HepG2 (cell line): ENCODE measurements at regions not wholly inside any gene's neighbourhood (a gene's known extent, or its start where the extent isn't known, plus 50 kb on each side); places are given as distances from the start of the nearest gene placed in this dataset.

Source experiments
- ATAC-seq: fragments of 200-7000 bp; cut with Tn5 transposase; 3 replicates; pipeline ENCODE4 v1.9.1; 2020; ENCODE audit warnings: mild to moderate bottlenecking, moderate library complexity
- BruUV-seq: library from RNA; stranded (reverse); fragments of 400-500 nt; replicated peaks from 2 replicates; lab custom pipeline; 2021; lab: Mats Ljungman, UMichigan
- CTCF ChIA-PET: fragments of 300-600 bp; formaldehyde crosslinking; extraction: SDS; loops from one replicate; lab custom pipeline; 2021; ENCODE audit warnings: low total read pairs, inconsistent platforms, low intra/inter-chr PET ratio; lab: Yijun Ruan, JAX
- POLR2A ChIA-PET: fragments of 350-600 bp; sonication (Branson Sonifier 250); formaldehyde crosslinking; loops from one replicate; lab custom pipeline; 2020; ENCODE audit warnings: antibody characterized with exemption, inconsistent platforms; lab: Yijun Ruan, JAX
- DNase-seq: peaks from one replicate; pipeline ENCODE4 v3.0.0-alpha.2; 2015; ENCODE audit warnings: low spot score
- FAIRE-seq: peaks from 3 replicates; lab custom pipeline; 2011; peaks lifted over from hg19 to GRCh38; lab: Jason Lieb, UNC
- H2AFZ ChIP-seq: one replicate; pipeline ENCODE4 v1.6.1; 2011; ENCODE audit warnings: low read length, inconsistent platforms
- H3K27ac ChIP-seq: fragments of 300-600 bp; 3 replicates; pipeline ENCODE4 v1.8.0; 2011; ENCODE audit warnings: mixed run types, mild to moderate bottlenecking, mixed read lengths, low read length, inconsistent platforms; ENCODE audit not compliant: insufficient read depth; ENCODE audit errors: extremely low read length
- H3K27me3 ChIP-seq, 2 experiments: fragments of 200-600 bp in 1 of 2; 2 replicates in 1 of 2; 3 replicates in 1 of 2; pipeline versions ENCODE4 v1.6.0 to v1.8.0; 2011; ENCODE audit warnings: low read length in 2 of 2, mild to moderate bottlenecking in 2 of 2, moderate library complexity in 2 of 2, inconsistent platforms in 1 of 2; ENCODE audit not compliant: insufficient read depth in 2 of 2, control insufficient read depth in 1 of 2
- H3K36me3 ChIP-seq, 2 experiments: fragments of 200-600 bp in 1 of 2; replicated peaks in 1 of 2; 2 replicates in 1 of 2; 3 replicates in 1 of 2; pipeline versions ENCODE4 v1.5.1 to v1.8.0; 2011; ENCODE audit warnings: low read length in 2 of 2, inconsistent platforms in 1 of 2; ENCODE audit not compliant: insufficient read depth in 2 of 2, control insufficient read depth in 1 of 2
- H3K4me1 ChIP-seq: 2 replicates; pipeline ENCODE4 v1.5.1; 2012; ENCODE audit warnings: low read length, inconsistent platforms; ENCODE audit not compliant: insufficient read depth
- H3K4me2 ChIP-seq: 2 replicates; pipeline ENCODE4 v1.6.0; 2011; ENCODE audit warnings: low read depth, low read length, inconsistent platforms
- H3K4me3 ChIP-seq, 3 experiments: fragments of 200-600 bp in 1 of 3; sonication (generic), shearing (Covaris generic) in 1 of 3; replicated peaks in 1 of 3; 2 replicates each; pipeline ENCODE4 v1.5.1; 2011 to 2016; ENCODE audit warnings: low read length in 3 of 3, inconsistent platforms in 2 of 3, low read depth in 2 of 3, mild to moderate bottlenecking in 2 of 3, control low read depth in 1 of 3, mixed read lengths in 1 of 3; ENCODE audit not compliant: insufficient read depth in 1 of 3
- H3K79me2 ChIP-seq: one replicate; pipeline ENCODE4 v1.6.1; 2011; ENCODE audit warnings: low read length, inconsistent platforms; ENCODE audit not compliant: insufficient read depth
- H3K9ac ChIP-seq: 2 replicates; pipeline ENCODE4 v1.6.0; 2011; ENCODE audit warnings: mild to moderate bottlenecking, low read depth, low read length, inconsistent platforms; ENCODE audit not compliant: insufficient read depth
- H3K9me3 ChIP-seq: 2 replicates; pipeline ENCODE4 v1.5.1; 2012; ENCODE audit warnings: mild to moderate bottlenecking, low read length
- H4K20me1 ChIP-seq: 2 replicates; pipeline ENCODE4 v1.6.0; 2011; ENCODE audit warnings: inconsistent platforms, mild to moderate bottlenecking, low read length, moderate library complexity; ENCODE audit not compliant: insufficient read depth
- ARNTL ChIP-seq: sonication (generic); formaldehyde crosslinking; IDR thresholded peaks from 2 replicates; pipeline ENCODE4 v1.4.0; 2020; ENCODE audit warnings: mild to moderate bottlenecking, missing genetic modification reagents
- GLMP ChIP-seq: sonication (generic); formaldehyde crosslinking; IDR thresholded peaks from 2 replicates; pipeline ENCODE4 v1.9.0; 2021; ENCODE audit warnings: missing genetic modification reagents, mild to moderate bottlenecking, borderline replicate concordance
- JDP2 ChIP-seq: sonication (generic); formaldehyde crosslinking; IDR thresholded peaks from 2 replicates; pipeline ENCODE4 v1.8.1; 2022; ENCODE audit warnings: missing genetic modification reagents, borderline replicate concordance
- MLXIP ChIP-seq: sonication (generic); formaldehyde crosslinking; IDR thresholded peaks from 2 replicates; pipeline ENCODE4 v1.9.0; 2021; ENCODE audit warnings: missing genetic modification reagents, borderline replicate concordance
- ZFAT ChIP-seq: sonication (generic); formaldehyde crosslinking; conservative IDR thresholded peaks from 2 replicates; pipeline ENCODE4 v1.8.1; 2023; ENCODE audit warnings: missing genetic modification reagents, inconsistent platforms
- ZNF253 ChIP-seq: sonication (generic); formaldehyde crosslinking; IDR thresholded peaks from 2 replicates; pipeline ENCODE4 v1.8.0; 2022; ENCODE audit warnings: mild to moderate bottlenecking, missing genetic modification reagents, borderline replicate concordance
- ZNF331 ChIP-seq: sonication (generic); formaldehyde crosslinking; IDR thresholded peaks from 2 replicates; pipeline ENCODE4 v1.4.0; 2020; ENCODE audit warnings: missing genetic modification reagents
- ZNF343 ChIP-seq: sonication (generic); formaldehyde crosslinking; IDR thresholded peaks from 2 replicates; pipeline ENCODE4 v1.4.0; 2020; ENCODE audit warnings: mild to moderate bottlenecking, missing genetic modification reagents
- ZNF83 ChIP-seq: sonication (generic); formaldehyde crosslinking; IDR thresholded peaks from 2 replicates; pipeline ENCODE4 v1.4.0; 2020; ENCODE audit warnings: missing genetic modification reagents, mild to moderate bottlenecking, borderline replicate concordance
- WGBS: methylation state at CpG from one replicate; pipeline ENCODE4 v1.1.6; 2017; ENCODE audit warnings: low lambda C conversion rate; 5-methylcytosine and 5-hydroxymethylcytosine counted together
- in situ Hi-C: cut with HindIII; loops from 2 replicates; pipeline ENCODE4 v1.10.0; 2017; ENCODE audit warnings: low pct_unique_long_range_greater_than_20kb; ENCODE audit not compliant: extremely low pct_ligation_motif_present
- intact Hi-C: fragments of 100-400 bp; cut with micrococcal nuclease; formaldehyde crosslinking; loops from one replicate; pipeline ENCODE4 v1.10.0; 2022; ENCODE audit not compliant: unreplicated experiment

GRCh38 chr5:67617051-67617450, 420.5 kb upstream of the CD180 start:
- BruUV-seq = no TSS peak
- peaks cover 15% of the 10 kb centered on the region for H3K4me1 ChIP-seq
- DNase-seq (no peak), ATAC-seq (no peak), FAIRE-seq (no peak)
- H2AFZ ChIP-seq = no peak overlapping the region
- no peak overlapping the region for H3K9ac ChIP-seq
- intact Hi-C loops (no loop called here), in situ Hi-C loops (no loop called here)
- no peak overlapping the region for H3K4me3 ChIP-seq
- no peaks in the 10 kb centered on the region for H3K9me3 ChIP-seq
- no peak overlapping the region for H3K27ac ChIP-seq
- H3K4me2 ChIP-seq = no peak overlapping the region
- POLR2A ChIA-PET = no interaction called here
- no peaks in the 10 kb centered on the region for H3K27me3 ChIP-seq
- no peak for TF ChIP-seq ZNF83 (CRISPR knock-in tag)
- TF ChIP-seq ZFAT (CRISPR knock-in tag) = no peak
- no peak for TF ChIP-seq JDP2
- WGBS = 63% methylated on average over 3 of the region's 3 CpGs
- H3K36me3 ChIP-seq = no peaks in the 10 kb centered on the region
- CTCF ChIA-PET = no interaction called here
- H3K79me2 ChIP-seq = no peaks in the 10 kb centered on the region
- no peaks in the 10 kb centered on the region for H4K20me1 ChIP-seq

- ChIA-PET CTCF (no interaction called here), POLR2A (no interaction called here)
- intact Hi-C loops = no loop called here
- FAIRE-seq (no peak), DNase-seq (no peak), ATAC-seq (no peak)
- no peak overlapping the region for H3K4me3 ChIP-seq
- no peaks in the 10 kb centered on the region for H3K79me2 ChIP-seq
- H3K27me3 ChIP-seq = no peaks in the 10 kb centered on the region
- in situ Hi-C loops = no loop called here
- TF ChIP-seq GLMP (CRISPR knock-in tag) = no peak
- TF ChIP-seq ZNF253 = no peak
- no peak for TF ChIP-seq ZNF343
- TF ChIP-seq MLXIP (CRISPR knock-in tag) = no peak
- TF ChIP-seq ARNTL (CRISPR knock-in tag) = no peak
- TF ChIP-seq ZNF331 (CRISPR knock-in tag) = no peak
- no peak overlapping the region for H3K9ac ChIP-seq
- BruUV-seq = no TSS peak
- H3K27ac ChIP-seq = no peak overlapping the region
- H3K4me1 ChIP-seq = peaks cover 5% of the 10 kb centered on the region
- no peaks in the 10 kb centered on the region for H3K9me3 ChIP-seq
- no peaks in the 10 kb centered on the region for H3K36me3 ChIP-seq
- H3K4me2 ChIP-seq = no peak overlapping the region
- 56% methylated on average over 4 of the region's 4 CpGs for WGBS
- no peak overlapping the region for H2AFZ ChIP-seq
- no peaks in the 10 kb centered on the region for H4K20me1 ChIP-seq
Measured at GRCh38 chr5:67612961-67613360, 416.4 kb upstream of the CD180 start.
